ENCODE measurements at regions not wholly inside any gene's neighbourhood (a gene's known extent, or its start where the extent isn't known, plus 50 kb on each side); places are given as distances from the start of the nearest gene placed in this dataset.
"Not testable (repeated sequence)": the region's sequence is repeated elsewhere in the genome, so short reads cannot be mapped to it uniquely, and the experiment has no call there.

- no peak for DNase-seq
Measured at GRCh38 chr2:160816916-160817499, 323.4 kb upstream of the RBMS1 start.

GRCh38 chr2:160820691-160821090 is 327.1 kb upstream of the RBMS1 start:
- DNase-seq: no peak

GRCh38 chr2:160822006-160822405 is 328.4 kb upstream of the RBMS1 start:
- no peak for DNase-seq

GRCh38 chr2:160825433-160825832 is 331.8 kb upstream of the RBMS1 start:
- no peak for DNase-seq

- DNase-seq: no peak
Measured at GRCh38 chr2:160826496-160826895, 332.9 kb upstream of the RBMS1 start.

GRCh38 chr2:160828076-160828475 is 332.2 kb upstream of the TANK start:
- no peak for DNase-seq

GRCh38 chr2:160832381-160832780 is 327.8 kb upstream of the TANK start:
- not testable (repeated sequence) for DNase-seq

GRCh38 chr2:160835166-160835565 is 325.1 kb upstream of the TANK start:
- DNase-seq: no peak

- DNase-seq: no peak
Measured at GRCh38 chr2:160836755-160837154, 323.5 kb upstream of the TANK start.

GRCh38 chr2:160837416-160837815 is 322.8 kb upstream of the TANK start:
- no peak for DNase-seq

GRCh38 chr2:160838147-160838546 is 322.1 kb upstream of the TANK start:
- DNase-seq: no peak

GRCh38 chr2:160838691-160839090 is 321.5 kb upstream of the TANK start:
- no peak for DNase-seq

GRCh38 chr2:160842286-160842685 is 317.9 kb upstream of the TANK start:
- no peak for DNase-seq

GRCh38 chr2:160859096-160859495 is 301.1 kb upstream of the TANK start:
- no peak for DNase-seq

- no peak for DNase-seq
Measured at GRCh38 chr2:160862226-160862625, 298.0 kb upstream of the TANK start.

- DNase-seq: no peak
Measured at GRCh38 chr2:160868891-160869290, 291.3 kb upstream of the TANK start.

GRCh38 chr2:160869411-160869810 is 290.8 kb upstream of the TANK start:
- DNase-seq: no peak

GRCh38 chr2:160870729-160871465 is 289.3 kb upstream of the TANK start:
- DNase-seq: no peak

- no peak for DNase-seq
Measured at GRCh38 chr2:160871953-160872352, 288.3 kb upstream of the TANK start.

- DNase-seq: no peak
Measured at GRCh38 chr2:160876029-160876428, 284.2 kb upstream of the TANK start.

- DNase-seq: no peak
Measured at GRCh38 chr2:160876765-160877164, 283.5 kb upstream of the TANK start.

- DNase-seq: no peak
Measured at GRCh38 chr2:160878618-160879017, 281.6 kb upstream of the TANK start.

- DNase-seq: no peak
Measured at GRCh38 chr2:160882906-160883305, 277.3 kb upstream of the TANK start.

GRCh38 chr2:160884056-160884455 is 276.2 kb upstream of the TANK start:
- DNase-seq: no peak

Data from hematopoietic multipotent progenitor cell treated with erythropoietin and hydrocortisone succinate and interleukin-3 and kit ligand, for 8 days (in vitro differentiated cells).